NCI-H460 (cell line): ENCODE measurements at regions not wholly inside any gene's neighbourhood (a gene's known extent, or its start where the extent isn't known, plus 50 kb on each side); places are given as distances from the start of the nearest gene placed in this dataset.
"Not testable (repeated sequence)": the region's sequence is repeated elsewhere in the genome, so short reads cannot be mapped to it uniquely, and the experiment has no call there.

Experiments
- DNase-seq: peaks from one replicate; pipeline ENCODE4 v3.0.0-alpha.2; 2016; ENCODE audit warnings: low read depth; ENCODE audit errors: extremely low read depth

GRCh38 chr12:89192429-89192828 is 159.9 kb downstream of the DUSP6 start:
- peak; percentile 40 for DNase-seq

- DNase-seq, result not testable (repeated sequence)
These were observed 160.7 kb downstream of the DUSP6 start for GRCh38 chr12:89191597-89191996.

GRCh38 chr12:89189448-89189847 is 162.9 kb downstream of the DUSP6 start:
- DNase-seq, result no peak

- DNase-seq, result no peak
These were observed 164.8 kb downstream of the DUSP6 start for GRCh38 chr12:89187507-89187906.

GRCh38 chr12:89185889-89186288 is 166.4 kb downstream of the DUSP6 start:
- no peak for DNase-seq

- no peak for DNase-seq
These were observed 167.1 kb downstream of the DUSP6 start for GRCh38 chr12:89185181-89185580.

GRCh38 chr12:89183985-89184435 is 168.3 kb downstream of the DUSP6 start:
- peak; percentile 36 for DNase-seq

- DNase-seq, result no peak
These were observed 170.9 kb downstream of the DUSP6 start for GRCh38 chr12:89181271-89181920.

GRCh38 chr12:89180496-89180895 is 171.8 kb downstream of the DUSP6 start:
- no peak for DNase-seq

- peak; percentile 89 for DNase-seq
These were observed 172.3 kb downstream of the DUSP6 start for GRCh38 chr12:89179983-89180382.

- no peak for DNase-seq
These were observed 173.1 kb downstream of the DUSP6 start for GRCh38 chr12:89179245-89179644.

- DNase-seq, result no peak
These were observed 174.4 kb downstream of the DUSP6 start for GRCh38 chr12:89177802-89178395.

- no peak for DNase-seq
These were observed 175.6 kb downstream of the DUSP6 start for GRCh38 chr12:89176676-89177075.

GRCh38 chr12:89173678-89174077 is 178.6 kb downstream of the DUSP6 start:
- no peak for DNase-seq

GRCh38 chr12:89173096-89173495 is 179.2 kb downstream of the DUSP6 start:
- DNase-seq, result no peak

- no peak for DNase-seq
These were observed 180.1 kb downstream of the DUSP6 start for GRCh38 chr12:89172224-89172623.

- DNase-seq, result no peak
These were observed 183.0 kb downstream of the DUSP6 start for GRCh38 chr12:89169321-89169720.

GRCh38 chr12:89167986-89168385 is 184.3 kb downstream of the DUSP6 start:
- no peak for DNase-seq

GRCh38 chr12:89166525-89166934 is 185.8 kb downstream of the DUSP6 start:
- no peak for DNase-seq

GRCh38 chr12:89166121-89166520 is 186.2 kb downstream of the DUSP6 start:
- DNase-seq, result no peak

- no peak for DNase-seq
These were observed 186.6 kb downstream of the DUSP6 start for GRCh38 chr12:89165703-89166102.

GRCh38 chr12:89163918-89164317 is 188.4 kb downstream of the DUSP6 start:
- DNase-seq, result no peak
